NCI-H2081 (cell line): ENCODE measurements at regions not wholly inside any gene's neighbourhood (a gene's known extent, or its start where the extent isn't known, plus 50 kb on each side); places are given as distances from the start of the nearest gene placed in this dataset.

Experiments used
- DNase-seq, 2 experiments: peaks; one replicate each; lab custom pipeline; 2025; lab: John Stamatoyannopoulos, UW

DNA sequence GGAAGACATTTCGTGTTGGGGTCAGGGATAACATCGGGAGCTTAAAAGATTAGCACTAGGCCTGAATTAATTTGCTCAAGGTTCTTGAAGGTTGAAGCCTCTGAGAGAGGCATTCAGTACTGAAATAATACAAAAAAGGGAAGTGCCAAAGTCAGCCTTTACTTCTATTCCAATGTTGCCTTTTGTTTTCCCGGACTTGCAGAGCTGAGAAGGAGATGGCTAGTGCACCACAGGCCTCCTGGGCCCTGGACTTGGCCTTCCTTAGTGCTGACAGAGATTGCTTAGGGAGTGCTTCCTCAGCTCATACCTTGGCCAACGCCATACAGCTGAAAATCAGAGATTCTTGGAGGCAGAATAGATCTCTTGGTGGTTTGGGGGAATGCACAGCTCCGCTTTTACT, 333.6 kb upstream of the TBL1XR1 start:
- no peak for DNase-seq

DNA sequence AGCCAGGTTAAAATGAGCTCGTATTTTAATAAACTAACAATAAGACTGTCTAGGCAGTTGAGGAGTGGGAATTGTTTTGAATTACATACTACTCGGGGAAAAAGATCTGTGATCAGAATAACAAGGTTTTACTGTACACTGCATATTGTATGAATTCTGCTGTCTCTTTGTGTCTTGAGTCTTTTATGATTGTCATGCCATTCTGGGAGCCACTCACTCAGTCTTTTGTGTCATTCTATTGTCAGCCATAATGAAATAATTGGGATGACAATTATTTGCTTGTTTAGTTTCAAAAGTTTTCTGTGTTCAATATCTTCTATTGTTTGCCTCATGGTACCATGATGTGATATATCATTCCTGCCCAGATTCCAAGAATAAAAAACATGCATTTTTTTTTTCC, 339.6 kb upstream of the TBL1XR1 start:
- DNase-seq = no peak

DNA sequence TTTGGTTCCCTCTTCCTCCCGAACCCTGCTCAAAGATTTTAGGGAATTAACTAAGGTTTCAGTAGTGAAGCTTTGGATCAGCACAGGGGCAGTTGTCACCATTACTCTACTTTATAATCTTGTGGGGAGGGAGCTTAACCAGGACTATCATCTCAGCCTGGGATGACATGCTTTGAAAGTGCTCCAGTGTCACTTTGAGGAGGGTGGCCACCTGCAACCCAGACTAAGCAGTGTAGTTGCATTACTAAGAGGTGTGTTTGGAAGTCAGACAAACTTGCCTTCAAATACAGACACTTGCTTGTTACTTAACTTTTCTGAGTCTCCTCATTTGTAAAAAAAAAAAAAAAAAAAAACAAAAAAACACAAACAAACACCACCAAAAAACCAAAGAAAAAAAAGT, 340.3 kb upstream of the TBL1XR1 start:
- no peak for DNase-seq

DNA sequence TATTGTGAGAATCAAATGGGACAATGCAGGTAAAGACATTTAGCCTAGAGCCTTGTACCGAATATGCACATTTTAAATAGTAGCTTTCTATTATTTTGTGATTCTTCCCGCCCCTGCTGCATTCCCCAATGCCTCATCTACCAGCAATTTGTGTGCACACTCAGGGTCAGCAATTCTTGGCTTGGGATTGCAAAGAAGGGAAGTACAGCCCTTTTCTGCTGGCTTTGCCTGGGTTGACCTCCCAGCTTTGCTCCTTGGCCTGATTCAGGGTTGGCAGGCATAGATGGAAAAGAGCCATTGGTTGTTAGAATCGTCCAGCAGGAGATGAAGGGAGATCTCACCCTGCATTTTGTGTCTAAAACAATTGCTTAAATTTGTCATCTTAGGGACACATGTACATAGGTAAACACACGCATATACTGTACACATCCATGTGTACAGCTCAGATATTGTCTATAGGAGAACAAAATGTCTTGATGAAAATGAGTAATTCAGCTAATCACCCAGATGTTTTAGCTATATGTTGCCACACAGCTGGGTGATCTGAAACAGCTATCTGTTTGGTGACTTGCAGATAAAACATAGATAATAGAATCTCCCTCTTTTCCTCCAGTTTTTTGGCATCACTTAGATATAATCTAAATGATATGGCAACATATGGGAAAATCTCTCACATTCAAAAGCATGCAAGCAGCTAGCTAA, 340.9 kb upstream of the TBL1XR1 start:
- DNase-seq = no peak

DNA sequence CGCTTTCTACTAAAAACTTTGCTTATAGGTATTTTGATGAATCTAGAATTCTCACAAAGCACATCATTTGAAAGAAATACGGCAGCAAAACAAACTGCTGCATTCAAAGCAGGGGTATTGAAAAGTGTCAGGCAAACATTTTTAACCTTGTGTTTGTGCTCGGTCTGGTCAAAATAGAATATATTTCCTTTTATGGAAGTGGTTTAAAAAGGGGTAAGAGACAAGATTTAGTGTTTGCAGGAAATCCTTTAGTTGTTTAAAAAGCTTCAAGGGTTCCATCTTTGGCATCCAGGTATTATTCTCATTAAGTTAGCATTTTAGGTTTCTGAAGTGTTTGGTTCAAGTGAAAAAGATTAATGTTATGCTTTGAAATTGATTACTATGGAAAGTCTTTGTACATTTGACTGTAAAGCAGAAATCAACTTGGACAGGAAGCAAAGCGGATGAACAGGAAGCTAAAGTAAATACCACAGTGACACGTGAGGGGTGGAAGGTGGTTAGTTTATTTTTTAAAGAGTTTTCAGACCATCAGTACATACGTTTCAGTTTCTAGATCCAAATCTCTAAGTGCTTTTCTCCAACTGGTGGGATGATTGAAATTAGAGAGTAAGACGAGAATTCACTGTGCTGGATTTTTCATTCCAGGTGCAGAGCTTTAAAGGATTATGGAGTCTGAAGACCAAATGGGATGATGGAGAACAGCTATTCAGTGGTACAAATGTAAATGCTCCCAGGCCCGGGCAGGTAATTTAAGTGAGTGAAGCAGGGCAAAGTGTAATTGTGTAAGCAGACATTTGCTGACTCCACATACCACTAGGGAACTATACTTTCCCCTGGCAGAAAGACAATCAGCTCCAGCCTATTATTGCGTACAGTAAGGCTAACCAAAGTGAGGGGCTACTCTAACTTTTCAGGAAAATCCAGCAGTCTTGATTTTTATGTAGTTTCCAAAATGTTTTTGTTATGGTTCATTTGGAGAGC, 341.8 kb upstream of the TBL1XR1 start:
- peak in 1 of 2 experiments; percentile 37 for DNase-seq

DNA sequence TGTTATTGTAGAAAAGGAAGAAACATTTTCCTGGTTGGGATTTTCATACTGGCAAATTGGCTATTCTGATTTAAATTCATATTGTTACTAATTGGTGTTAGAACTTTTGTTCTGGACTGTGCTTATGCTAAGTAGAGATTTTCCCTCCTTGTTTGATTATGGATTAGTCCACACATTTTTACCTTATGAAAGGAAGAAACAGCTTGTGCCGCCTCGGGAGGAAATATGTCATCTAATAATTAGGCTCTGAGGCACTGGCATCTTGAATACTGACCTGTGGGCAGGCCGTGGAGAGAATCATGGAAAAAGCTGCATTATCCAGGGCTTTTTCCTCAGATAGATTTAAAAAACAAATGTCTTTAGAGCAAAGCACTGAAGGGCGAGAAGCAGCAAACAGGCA, 344.3 kb upstream of the TBL1XR1 start:
- no peak for DNase-seq

DNA sequence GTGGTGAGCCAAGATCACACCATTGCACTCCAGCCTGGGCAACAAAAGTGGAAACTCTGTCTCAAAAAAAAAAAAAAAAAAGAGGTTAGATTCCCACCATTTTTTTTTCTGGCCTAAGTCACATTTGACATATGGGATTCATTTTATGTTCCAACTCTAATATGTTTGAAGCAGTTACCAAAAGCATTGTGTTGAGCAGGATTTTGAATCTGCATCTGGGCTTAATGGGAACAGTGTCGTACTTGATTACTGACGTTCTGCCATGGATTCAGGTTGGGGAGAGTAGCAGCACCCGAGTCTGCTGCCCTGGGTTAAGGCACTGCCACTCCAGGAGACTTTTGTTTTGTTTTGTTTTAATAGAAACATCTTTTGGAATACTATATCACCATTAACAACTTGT, 348.7 kb upstream of the TBL1XR1 start:
- no peak for DNase-seq

DNA sequence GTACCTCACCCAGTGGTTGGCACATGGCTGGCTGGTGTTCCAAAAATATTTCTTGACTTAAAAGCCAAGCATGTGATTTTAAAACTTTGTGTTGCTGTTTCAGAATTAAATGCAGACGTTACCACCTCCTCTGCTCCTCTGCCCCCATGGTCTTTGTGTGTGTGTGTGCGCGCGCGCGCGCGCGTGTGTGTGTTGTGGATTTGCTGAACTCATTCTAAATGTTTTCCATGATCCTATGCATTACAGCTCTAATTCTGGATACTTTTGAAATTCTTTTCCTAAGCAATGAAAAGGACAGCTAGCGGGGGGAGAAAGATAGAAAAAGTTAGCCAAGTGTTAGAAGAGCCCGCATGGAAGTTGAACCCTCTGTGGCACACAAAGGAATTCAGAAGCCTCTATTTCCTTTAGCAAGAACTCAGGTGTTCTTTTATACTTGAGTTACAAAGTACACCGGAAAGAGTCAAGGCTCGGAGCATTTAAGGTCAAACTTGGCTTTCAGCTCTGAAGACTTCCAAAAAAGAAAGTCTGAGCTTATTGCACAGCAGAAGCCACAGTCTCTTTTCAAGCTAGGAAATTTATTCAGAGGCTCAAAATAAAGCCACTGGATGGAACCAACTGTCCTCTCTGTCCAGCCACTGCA, 350.5 kb upstream of the TBL1XR1 start:
- DNase-seq = no peak

DNA sequence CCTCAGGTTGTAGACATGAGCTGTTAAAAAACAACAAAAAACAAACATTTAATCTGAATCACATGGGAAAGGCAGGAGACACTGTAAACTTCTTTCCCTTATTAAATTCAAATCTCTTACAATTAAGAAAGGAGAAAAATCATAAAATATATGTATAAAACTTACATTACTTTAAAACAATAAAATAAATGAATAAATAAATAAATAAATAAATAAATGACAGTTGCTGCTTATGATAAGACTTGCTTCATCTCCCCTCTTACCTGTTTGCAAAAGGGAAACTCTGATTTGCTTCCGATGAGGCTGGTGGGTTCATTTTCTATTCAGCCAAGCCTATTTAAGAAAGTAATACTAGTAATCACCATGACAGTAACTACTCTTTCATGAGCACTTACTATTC, 353.4 kb upstream of the TBL1XR1 start:
- no peak for DNase-seq

DNA sequence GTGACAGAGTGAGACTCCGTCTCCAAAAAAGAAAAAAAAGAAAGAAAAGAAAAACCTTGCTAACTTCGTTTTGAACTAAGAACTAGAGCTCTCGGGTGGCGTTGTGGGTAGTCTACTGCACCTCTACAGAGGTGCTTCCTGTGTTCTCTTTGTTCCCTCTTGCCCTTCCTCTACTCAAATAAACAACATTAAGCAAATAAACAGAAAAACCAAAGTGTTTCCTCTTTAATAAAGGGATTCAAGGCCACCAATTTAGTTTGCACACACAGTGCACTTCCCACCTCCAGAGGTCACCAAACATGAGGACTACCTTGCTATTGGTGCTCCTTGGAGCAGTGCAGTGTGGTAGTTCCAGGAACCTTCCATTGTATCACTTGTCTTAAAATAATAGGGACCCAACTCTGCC, 354.2 kb upstream of the TBL1XR1 start:
- no peak for DNase-seq

DNA sequence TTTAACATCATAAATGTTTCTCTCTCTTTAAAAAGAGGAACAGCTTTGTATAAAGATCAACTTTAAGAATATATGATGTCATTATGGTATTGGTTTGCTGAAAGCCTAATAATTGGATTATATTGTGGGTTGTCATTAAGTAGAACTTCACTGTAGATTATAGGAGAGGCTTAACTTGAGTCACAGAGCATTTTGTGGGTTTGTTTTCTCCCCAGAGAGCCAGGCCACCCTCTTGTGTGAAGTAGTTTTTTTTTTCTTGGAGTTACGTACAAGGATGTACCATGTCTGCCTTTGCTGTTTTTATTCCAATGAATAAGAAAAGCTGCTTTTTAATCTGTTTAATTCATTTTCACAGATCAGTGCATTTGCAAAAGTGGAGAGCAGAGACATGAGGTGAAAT, 354.8 kb upstream of the TBL1XR1 start:
- no peak for DNase-seq

DNA sequence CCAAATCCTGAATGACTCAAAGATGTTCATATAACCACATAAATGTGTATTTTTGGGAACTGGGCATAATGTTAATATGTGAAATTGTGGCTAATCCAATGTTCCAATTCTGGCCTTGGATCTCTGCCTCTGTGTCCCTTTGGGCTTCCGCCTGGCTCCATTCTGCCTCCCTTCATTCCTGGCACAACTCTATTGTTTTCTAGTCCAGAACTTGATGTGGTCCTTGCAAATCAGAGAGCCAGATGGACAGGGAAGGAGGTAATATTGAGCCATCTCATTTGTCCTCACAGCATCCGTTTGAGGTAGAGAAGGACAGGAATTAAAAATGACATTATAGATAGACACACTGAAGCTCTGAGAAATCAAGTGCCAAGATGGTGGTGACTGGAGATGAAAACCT, 355.7 kb upstream of the TBL1XR1 start:
- no peak for DNase-seq

DNA sequence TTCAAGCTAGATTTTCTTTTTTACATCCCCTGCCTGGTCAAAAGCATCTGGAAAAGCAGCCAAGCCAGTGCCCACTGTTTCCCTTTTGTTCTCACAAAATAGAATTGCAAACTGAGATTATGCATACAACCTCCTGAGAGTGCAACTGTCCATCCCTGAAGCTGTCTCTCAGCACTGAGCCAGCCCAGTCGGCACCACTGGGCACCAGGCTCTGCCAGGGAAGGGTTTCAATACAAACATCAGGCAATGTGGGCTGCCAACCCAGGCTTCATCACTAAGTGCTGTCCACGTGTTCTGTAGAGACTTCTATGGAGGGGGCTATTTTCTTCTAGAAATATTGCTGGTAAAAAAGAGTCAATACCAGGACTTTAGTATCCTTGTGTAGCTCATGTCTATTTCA, 356.3 kb upstream of the TBL1XR1 start:
- DNase-seq = peak in 1 of 2 experiments; percentile 61

DNA sequence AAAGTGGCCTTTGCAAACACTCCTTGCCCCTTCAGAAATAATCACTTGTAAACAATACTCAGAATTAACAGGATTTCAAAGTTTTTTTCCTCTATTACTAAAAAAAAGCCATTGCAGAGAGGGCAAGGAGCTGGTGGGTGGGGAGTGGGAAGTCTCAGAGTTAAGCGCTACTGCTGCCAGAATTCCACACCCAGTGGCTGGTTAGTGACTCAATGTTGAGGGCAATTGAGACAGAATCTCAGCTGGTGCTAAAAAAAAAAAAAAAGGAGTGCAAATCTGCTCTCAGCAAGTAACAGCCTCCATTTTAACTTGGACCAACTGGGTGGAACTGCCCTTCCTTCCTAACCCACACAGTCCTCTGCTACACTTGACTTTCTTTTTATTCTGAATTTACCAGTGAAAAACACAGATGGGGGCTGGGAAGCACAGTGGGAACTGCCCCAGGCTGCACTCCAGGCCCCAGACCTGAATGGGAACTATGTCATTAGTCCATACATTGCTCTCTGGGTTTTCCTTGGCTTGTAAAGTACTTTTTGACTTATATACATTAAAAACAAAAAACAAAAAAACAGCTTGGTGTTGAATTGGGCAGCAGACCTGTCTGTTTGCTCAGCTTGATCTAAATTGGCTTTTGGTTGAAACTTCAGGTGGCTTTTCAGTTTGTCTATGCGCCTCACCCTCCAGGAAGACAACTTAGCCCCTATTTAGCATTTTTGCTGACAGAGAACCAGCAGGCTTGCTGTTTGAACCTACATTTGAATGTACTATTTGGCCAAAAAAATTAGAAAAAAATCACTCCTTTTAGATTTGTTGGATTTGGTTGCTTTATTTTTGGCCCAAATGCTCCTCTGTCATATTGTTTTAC, 357.8 kb upstream of the TBL1XR1 start:
- peak; percentile 88 to 94 for DNase-seq

DNA sequence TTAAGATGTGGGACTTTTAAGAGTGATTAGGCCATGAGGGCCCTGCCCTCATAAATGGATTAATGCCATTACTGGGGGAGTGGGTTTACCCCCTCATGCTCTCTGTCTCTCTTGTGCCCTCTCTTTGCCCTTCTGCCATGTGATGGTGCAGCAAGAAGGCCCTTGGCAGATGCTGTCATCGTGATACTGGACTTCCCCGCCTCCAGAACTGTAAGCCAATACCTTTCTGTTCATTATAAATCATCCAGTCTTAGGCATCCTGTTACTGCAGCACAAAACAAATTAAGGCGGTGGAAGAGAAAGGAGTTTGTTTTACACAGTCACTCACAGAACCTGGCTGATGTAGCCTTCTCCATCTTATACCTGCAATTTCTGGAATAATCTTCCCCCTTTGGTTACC, 360.3 kb upstream of the TBL1XR1 start:
- DNase-seq = no peak

DNA sequence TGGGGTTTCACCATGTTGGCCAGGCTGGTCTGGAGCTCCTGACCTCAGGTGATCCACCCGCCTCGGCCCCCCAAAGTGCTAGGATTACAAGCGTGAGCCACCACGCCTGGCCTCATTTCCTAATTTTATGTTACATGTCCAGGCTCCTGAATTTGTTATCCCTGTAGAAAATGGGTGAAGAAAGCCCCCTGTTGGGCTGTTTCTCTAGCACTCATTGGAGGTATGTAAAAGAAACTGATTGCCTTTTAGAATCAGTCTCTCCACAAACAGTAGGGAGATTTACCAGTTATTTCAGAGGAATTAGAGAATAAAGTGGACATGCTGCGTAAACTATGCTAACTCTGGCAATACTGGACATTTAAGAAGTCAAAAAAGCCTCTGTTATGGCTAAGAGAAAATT, 364.1 kb upstream of the TBL1XR1 start:
- no peak for DNase-seq

DNA sequence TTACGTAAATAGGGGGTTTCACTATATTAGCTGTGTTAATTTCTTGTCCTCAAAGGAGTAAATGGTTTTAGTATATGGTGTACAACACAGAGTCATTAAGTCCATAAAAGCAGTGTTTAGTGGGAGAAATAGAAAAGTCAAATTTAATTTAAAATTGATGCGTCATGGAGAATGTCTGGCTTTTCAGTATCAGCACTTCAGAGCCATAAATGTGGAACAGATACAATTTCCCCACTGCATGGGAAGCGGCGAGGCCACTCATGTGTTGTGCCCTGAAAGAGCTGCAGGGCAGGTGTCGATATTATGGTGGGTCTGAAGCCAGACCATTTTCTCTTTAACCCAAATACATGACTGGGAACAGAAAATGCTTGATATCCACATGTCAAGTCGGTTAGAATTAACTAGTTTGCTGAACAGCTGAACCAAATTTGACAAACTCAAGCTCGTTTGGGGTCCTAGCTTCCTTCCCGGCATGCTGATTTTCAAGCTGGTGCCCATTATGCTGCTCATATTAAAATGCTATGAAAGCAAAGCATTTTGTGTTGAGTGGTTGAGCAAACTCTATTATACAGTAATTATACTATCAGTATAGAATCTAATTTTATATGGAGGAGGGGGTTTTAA, 364.6 kb upstream of the TBL1XR1 start:
- peak in 1 of 2 experiments; percentile 62 for DNase-seq

DNA sequence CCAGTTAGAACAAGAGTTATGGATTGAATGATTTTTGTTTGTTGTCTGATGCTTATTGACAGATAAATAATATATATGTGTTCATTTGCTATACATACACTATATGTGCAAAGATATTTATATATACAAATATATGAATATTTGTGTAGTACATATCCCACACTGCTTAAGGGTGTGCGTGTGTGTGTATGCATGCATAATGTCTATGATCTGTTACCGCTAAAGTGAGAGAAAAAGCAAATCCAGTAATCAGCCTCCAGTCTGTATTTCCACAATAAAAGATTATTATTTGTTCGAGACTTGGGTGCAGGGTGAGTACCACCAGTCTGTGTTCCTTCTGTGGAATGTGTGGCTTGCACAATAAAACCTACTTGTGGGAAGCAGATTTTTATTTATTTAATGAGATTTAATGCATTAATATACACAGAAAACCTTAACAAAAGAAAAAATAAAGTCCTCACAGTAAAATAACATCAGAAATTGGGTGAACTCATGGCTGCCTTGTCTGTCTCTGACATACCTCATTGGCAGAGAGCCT, 366.0 kb upstream of the TBL1XR1 start:
- no peak for DNase-seq

DNA sequence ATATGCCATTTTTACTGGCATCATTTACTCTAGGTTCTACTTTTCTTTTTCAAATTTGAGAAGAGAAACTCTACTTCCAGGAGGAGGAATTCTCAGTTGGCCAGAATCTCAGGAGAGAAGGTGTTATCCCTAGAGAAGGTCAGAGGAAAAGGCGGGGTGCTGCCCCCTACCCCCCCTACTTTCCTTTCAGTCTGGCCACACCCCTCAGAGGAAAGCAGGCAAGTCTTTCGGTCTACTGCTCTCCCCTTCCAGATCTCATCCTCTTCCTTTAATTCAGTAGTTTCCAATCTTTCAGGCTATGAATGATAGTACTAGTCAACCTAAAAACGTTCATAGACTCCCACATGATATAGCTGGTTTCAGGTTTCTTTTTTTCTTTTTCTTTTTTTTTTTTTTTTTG, 366.5 kb upstream of the TBL1XR1 start:
- DNase-seq = no peak

DNA sequence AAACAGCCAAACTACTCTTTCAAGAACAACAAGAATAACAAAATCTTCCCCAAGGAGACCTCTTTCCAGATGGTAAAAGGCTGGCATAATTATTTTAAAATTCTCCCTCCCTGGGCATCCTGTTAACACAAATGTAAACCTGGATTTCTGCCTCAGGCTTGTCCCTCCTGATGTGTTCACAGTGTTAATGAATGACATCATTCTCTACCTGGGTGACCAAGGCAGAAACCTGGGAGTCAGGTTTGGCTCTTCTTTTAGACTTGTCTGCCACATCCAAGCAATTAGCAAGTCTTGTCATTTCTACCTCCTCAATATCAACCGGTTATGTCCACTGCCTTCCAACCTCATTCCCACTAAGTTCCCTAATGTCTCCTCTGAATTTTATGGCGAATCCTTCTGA, 368.7 kb upstream of the TBL1XR1 start:
- peak in 1 of 2 experiments; percentile 42 for DNase-seq

DNA sequence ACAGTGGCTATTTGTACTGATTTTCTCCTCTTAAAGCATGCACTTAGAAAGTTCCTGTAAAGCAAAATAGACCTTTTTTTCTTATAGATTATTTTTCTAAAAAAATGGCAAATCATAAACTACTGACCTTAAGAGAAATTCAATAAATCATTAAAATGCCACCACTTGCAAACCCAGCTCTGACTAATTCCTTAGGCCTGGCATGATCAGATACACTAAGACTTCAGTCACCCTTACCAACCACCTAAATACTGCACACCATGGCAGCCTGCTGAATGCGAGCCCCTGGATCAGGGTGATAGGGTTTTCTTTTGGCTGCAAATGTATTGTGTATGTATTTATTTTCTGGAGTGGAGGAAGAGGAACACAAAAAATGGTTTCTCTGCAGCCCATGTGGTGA, 370.6 kb upstream of the TBL1XR1 start:
- no peak for DNase-seq
